GM19025 (cell line): ENCODE measurements at regions not wholly inside any gene's neighbourhood (a gene's known extent, or its start where the extent isn't known, plus 50 kb on each side); places are given as distances from the start of the nearest gene placed in this dataset.

Source experiments
- ATAC-seq: cut with Tn5 transposase; IDR thresholded peaks from one replicate; pipeline ENCODE4 v1.9.1; 2021; ENCODE audit warnings: mild to moderate bottlenecking, low read depth, moderate library complexity; ENCODE audit not compliant: unreplicated experiment

- ATAC-seq: no peak
These were observed 711.2 kb downstream of the SORCS3 start for GRCh38 chr10:105352281-105352680.

GRCh38 chr10:105351187-105351586, 710.1 kb downstream of the SORCS3 start:
- ATAC-seq: no peak

GRCh38 chr10:105347487-105347886, 706.4 kb downstream of the SORCS3 start:
- ATAC-seq: no peak

- no peak for ATAC-seq
These were observed 701.5 kb downstream of the SORCS3 start for GRCh38 chr10:105342606-105343005.

- no peak for ATAC-seq
These were observed 698.6 kb downstream of the SORCS3 start for GRCh38 chr10:105339669-105340068.

GRCh38 chr10:105328503-105329133, 687.5 kb downstream of the SORCS3 start:
- ATAC-seq: no peak
